ENCODE measurements at regions not wholly inside any gene's neighbourhood (a gene's known extent, or its start where the extent isn't known, plus 50 kb on each side); places are given as distances from the start of the nearest gene placed in this dataset.

- Histone ChIP-seq H3K36me3 (replicated peaks in 1 of 2) (no peaks in the 10 kb centered on the region), H3K4me3 (no peak overlapping the region), H3K4me1 (replicated peaks in 1 of 2) (no peaks in the 10 kb centered on the region), H3K27ac (no peak overlapping the region), H3K9me3 (replicated peaks in 1 of 3) (no peaks in the 10 kb centered on the region), H3K27me3 (no peaks in the 10 kb centered on the region)
- no peak for DNase-seq
- TF ChIP-seq POLR2A (IDR thresholded peaks at IDR 0.05) (no peak), CTCF (IDR thresholded peaks at IDR 0.05) (no peak)
- 59 to 79% (median 69%) methylated on average over 1 of the region's 1 CpG for WGBS, 4 donors
- intact Hi-C loops (cut with DNase I): no loop called here
Observed at GRCh38 chr11:24372491-24372890, 124.4 kb upstream of the LUZP2 start.

- no peaks in the 10 kb centered on the region for H3K27me3 ChIP-seq
- no peaks in the 10 kb centered on the region for H3K36me3 ChIP-seq (replicated peaks in 1 of 2)
- DNase-seq: no peak
- intact Hi-C loops (cut with DNase I): no loop called here
- H3K4me1 ChIP-seq (replicated peaks in 1 of 2): no peaks in the 10 kb centered on the region
- H3K27ac ChIP-seq: no peak overlapping the region
- no peak overlapping the region for H3K4me3 ChIP-seq
- 74 to 78% (median 76%) methylated on average over 1 of the region's 1 CpG for WGBS, 4 donors
- TF ChIP-seq CTCF (IDR thresholded peaks at IDR 0.05) (no peak), POLR2A (IDR thresholded peaks at IDR 0.05) (no peak)
- no peaks in the 10 kb centered on the region for H3K9me3 ChIP-seq (replicated peaks in 1 of 3)
Observed at GRCh38 chr11:24373516-24373915, 123.3 kb upstream of the LUZP2 start.

GRCh38 chr11:24375351-24375750 is 121.5 kb upstream of the LUZP2 start:
- no peak for TF ChIP-seq CTCF (IDR thresholded peaks at IDR 0.05)
- TF ChIP-seq POLR2A (IDR thresholded peaks at IDR 0.05): no peak
- Histone ChIP-seq H3K36me3 (replicated peaks in 1 of 2) (no peaks in the 10 kb centered on the region), H3K27me3 (no peaks in the 10 kb centered on the region), H3K27ac (no peak overlapping the region), H3K4me1 (replicated peaks in 1 of 2) (no peaks in the 10 kb centered on the region), H3K9me3 (replicated peaks in 1 of 3) (no peaks in the 10 kb centered on the region), H3K4me3 (no peak overlapping the region)
- no peak for DNase-seq
- intact Hi-C loops (cut with DNase I): no loop called here
- 75 to 83% (median 77%) methylated on average over 1 of the region's 1 CpG for WGBS, 4 donors

GRCh38 chr11:24375931-24376330 is 120.9 kb upstream of the LUZP2 start:
- WGBS, 4 donors: 73 to 79% (median 77%) methylated on average over 3 of the region's 3 CpGs
- Histone ChIP-seq H3K4me1 (replicated peaks in 1 of 2) (no peaks in the 10 kb centered on the region), H3K27ac (no peak overlapping the region), H3K9me3 (replicated peaks in 1 of 3) (no peaks in the 10 kb centered on the region), H3K27me3 (no peaks in the 10 kb centered on the region), H3K36me3 (replicated peaks in 1 of 2) (no peaks in the 10 kb centered on the region), H3K4me3 (no peak overlapping the region)
- DNase-seq: no peak
- intact Hi-C loops (cut with DNase I): no loop called here
- TF ChIP-seq CTCF (IDR thresholded peaks at IDR 0.05): no peak
- no peak for TF ChIP-seq POLR2A (IDR thresholded peaks at IDR 0.05)
